ENCODE measurements at regions not wholly inside any gene's neighbourhood (a gene's known extent, or its start where the extent isn't known, plus 50 kb on each side); places are given as distances from the start of the nearest gene placed in this dataset.

- no TSS peak for BruUV-seq (replicated peaks)
- no peaks in the 10 kb centered on the region for H3K27me3 Mint-ChIP-seq (ENCODE audit: unreplicated experiment)
Observed at GRCh38 chrX:39787999-39788398, 309.8 kb downstream of the BCOR start.

GRCh38 chrX:39788521-39788920 is 309.2 kb downstream of the BCOR start:
- Mint-ChIP-seq H3K4me1 (ENCODE audit: low read depth, unreplicated experiment) (no peaks in the 10 kb centered on the region), H3K9me3 (ENCODE audit: low read depth, unreplicated experiment) (no peaks in the 10 kb centered on the region), H3K27ac (ENCODE audit: unreplicated experiment) (no peak overlapping the region), H3K27me3 (ENCODE audit: unreplicated experiment) (no peaks in the 10 kb centered on the region), H3K4me3 (ENCODE audit: low read depth, unreplicated experiment) (no peak overlapping the region), H3K36me3 (ENCODE audit: insufficient read depth, unreplicated experiment) (no peaks in the 10 kb centered on the region)
- CTCF ChIA-PET = interaction anchor here (0.5 kb wide), 1 partner anchor 84 kb away, joined by 8 read pairs; no protein-coding TSS in a partner anchor
- TF ChIP-seq CTCF (IDR thresholded peaks at IDR 0.05; ENCODE audit: unreplicated experiment) = no peak
- no TSS peak for BruUV-seq (replicated peaks)
- intact Hi-C loops (cut with micrococcal nuclease; ENCODE audit: unreplicated experiment) = no loop called here
- DNase-seq = no peak

More at GRCh38 chrX:39787999-39788398, 309.8 kb downstream of the BCOR start:
- DNase-seq = no peak
- Mint-ChIP-seq H3K27ac (ENCODE audit: unreplicated experiment) (no peak overlapping the region), H3K9me3 (ENCODE audit: low read depth, unreplicated experiment) (no peaks in the 10 kb centered on the region), H3K36me3 (ENCODE audit: insufficient read depth, unreplicated experiment) (no peaks in the 10 kb centered on the region), H3K4me3 (ENCODE audit: low read depth, unreplicated experiment) (no peak overlapping the region), H3K4me1 (ENCODE audit: low read depth, unreplicated experiment) (no peaks in the 10 kb centered on the region)
- intact Hi-C loops (cut with micrococcal nuclease; ENCODE audit: unreplicated experiment) = no loop called here
- TF ChIP-seq CTCF (IDR thresholded peaks at IDR 0.05; ENCODE audit: unreplicated experiment) = no peak
- CTCF ChIA-PET = interaction anchor here (0.5 kb wide), 1 partner anchor 84 kb away, joined by 8 read pairs; no protein-coding TSS in a partner anchor

GRCh38 chrX:39791691-39792090 is 306.1 kb downstream of the BCOR start:
- no peak for DNase-seq
- H3K4me1 Mint-ChIP-seq (ENCODE audit: low read depth, unreplicated experiment) = no peaks in the 10 kb centered on the region
- no peaks in the 10 kb centered on the region for H3K9me3 Mint-ChIP-seq (ENCODE audit: low read depth, unreplicated experiment)
- no peak for TF ChIP-seq CTCF (IDR thresholded peaks at IDR 0.05; ENCODE audit: unreplicated experiment)
- H3K27ac Mint-ChIP-seq (ENCODE audit: unreplicated experiment) = no peak overlapping the region
- CTCF ChIA-PET = no interaction called here
- no peaks in the 10 kb centered on the region for H3K36me3 Mint-ChIP-seq (ENCODE audit: insufficient read depth, unreplicated experiment)
- no TSS peak for BruUV-seq (replicated peaks)
- no peak overlapping the region for H3K4me3 Mint-ChIP-seq (ENCODE audit: low read depth, unreplicated experiment)
- intact Hi-C loops (cut with micrococcal nuclease; ENCODE audit: unreplicated experiment) = no loop called here
- no peaks in the 10 kb centered on the region for H3K27me3 Mint-ChIP-seq (ENCODE audit: unreplicated experiment)

- Mint-ChIP-seq H3K36me3 (ENCODE audit: insufficient read depth, unreplicated experiment) (no peaks in the 10 kb centered on the region), H3K4me3 (ENCODE audit: low read depth, unreplicated experiment) (no peak overlapping the region), H3K4me1 (ENCODE audit: low read depth, unreplicated experiment) (no peaks in the 10 kb centered on the region), H3K27me3 (ENCODE audit: unreplicated experiment) (no peaks in the 10 kb centered on the region), H3K9me3 (ENCODE audit: low read depth, unreplicated experiment) (no peaks in the 10 kb centered on the region), H3K27ac (ENCODE audit: unreplicated experiment) (no peak overlapping the region)
- no TSS peak for BruUV-seq (replicated peaks)
- CTCF ChIA-PET = interaction anchor here (0.6 kb wide), 1 partner anchor 14 kb away, joined by 7 read pairs; no protein-coding TSS in a partner anchor
- no peak for DNase-seq
- intact Hi-C loops (cut with micrococcal nuclease; ENCODE audit: unreplicated experiment) = no loop called here
- TF ChIP-seq CTCF (IDR thresholded peaks at IDR 0.05; ENCODE audit: unreplicated experiment) = no peak
Observed at GRCh38 chrX:39795605-39796004, 302.2 kb downstream of the BCOR start.

Data from Calu3 (cell line).